ENCODE measurements at regions not wholly inside any gene's neighbourhood (a gene's known extent, or its start where the extent isn't known, plus 50 kb on each side); places are given as distances from the start of the nearest gene placed in this dataset.
"Not testable (repeated sequence)": the region's sequence is repeated elsewhere in the genome, so short reads cannot be mapped to it uniquely, and the experiment has no call there.

DNA sequence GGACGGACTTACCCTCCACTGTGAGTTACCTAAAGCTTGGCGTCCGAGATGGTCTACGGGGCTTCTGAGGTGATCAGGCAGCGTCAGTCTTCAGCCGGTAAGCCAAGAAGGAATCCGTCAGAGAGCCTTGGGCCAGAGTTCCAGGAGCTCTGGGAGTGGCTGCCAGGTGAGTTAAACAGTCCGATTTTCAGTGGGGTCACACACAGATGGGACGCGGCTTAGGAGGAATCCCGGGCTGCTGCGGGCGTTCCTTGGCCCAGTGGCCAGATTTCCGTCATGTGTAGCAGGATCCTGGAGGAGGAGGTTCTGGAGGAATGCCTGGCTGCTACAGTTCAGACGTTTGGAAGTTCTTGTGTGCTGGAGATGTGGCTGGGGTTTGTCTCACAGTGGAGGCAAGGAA lies 700.7 kb upstream of the NEGR1 start:
- DNase-seq (ENCODE audit: low read depth in 4 of 4, low spot score in 3 of 4): not testable (repeated sequence)

DNA sequence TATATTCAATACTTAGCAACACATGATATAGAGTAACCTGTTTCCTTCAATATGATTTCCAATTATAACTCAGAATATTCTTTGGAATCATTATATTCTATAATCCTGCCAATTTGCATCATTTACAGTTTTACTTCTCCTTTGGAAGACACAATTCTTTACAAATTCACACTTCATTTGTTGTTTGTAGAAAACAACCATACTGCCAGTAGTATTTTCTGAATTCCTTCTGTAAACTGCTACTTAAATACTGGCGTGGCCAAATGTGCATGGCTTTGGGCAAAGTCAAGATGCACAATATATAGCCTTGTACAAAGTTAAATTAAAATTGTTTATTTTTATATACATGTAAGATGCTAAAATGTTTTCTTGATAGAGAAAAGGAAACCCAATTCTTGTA lies 687.1 kb upstream of the NEGR1 start:
- DNase-seq (ENCODE audit: low read depth in 4 of 4, low spot score in 3 of 4): no peak

DNA sequence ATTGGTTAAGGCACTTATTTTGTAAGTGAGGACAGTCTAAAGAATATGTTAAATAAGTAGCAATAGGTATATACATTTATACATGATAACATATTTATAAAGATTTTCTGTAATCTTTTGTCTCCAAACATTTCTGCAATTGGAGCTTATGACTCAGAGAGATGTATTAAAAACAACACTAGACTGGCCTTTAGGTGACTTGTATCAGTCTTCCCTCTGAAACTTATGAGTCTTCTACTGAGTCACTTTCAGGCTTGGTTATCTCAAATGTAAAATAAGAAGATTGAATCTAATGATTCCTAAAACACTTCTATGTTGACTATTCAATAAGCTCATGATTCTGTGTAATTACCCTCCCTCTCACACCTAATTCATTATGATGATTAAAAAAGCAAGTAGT lies 672.6 kb upstream of the NEGR1 start:
- no peak for DNase-seq (ENCODE audit: low read depth in 4 of 4, low spot score in 3 of 4)

DNA sequence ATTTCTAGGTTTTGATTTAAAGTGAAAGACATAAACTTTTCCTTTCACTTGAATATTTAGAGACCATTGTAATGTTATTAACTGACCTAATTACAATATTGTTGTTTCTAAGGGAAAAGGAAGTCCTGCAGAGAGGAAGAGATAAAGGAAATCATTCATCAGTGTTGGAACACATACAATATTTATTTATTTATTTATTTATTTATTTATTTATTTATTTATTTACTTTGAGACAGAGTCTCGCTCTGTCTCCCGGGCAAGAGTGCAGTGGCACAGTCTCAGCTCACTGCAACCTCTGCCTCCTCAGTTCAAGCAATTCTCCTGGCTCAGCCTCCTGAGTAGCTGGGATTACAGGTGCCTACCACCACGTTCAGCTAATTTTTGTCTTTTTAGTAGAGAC lies 668.6 kb upstream of the NEGR1 start:
- DNase-seq (ENCODE audit: low read depth in 4 of 4, low spot score in 3 of 4): not testable (repeated sequence)

DNA sequence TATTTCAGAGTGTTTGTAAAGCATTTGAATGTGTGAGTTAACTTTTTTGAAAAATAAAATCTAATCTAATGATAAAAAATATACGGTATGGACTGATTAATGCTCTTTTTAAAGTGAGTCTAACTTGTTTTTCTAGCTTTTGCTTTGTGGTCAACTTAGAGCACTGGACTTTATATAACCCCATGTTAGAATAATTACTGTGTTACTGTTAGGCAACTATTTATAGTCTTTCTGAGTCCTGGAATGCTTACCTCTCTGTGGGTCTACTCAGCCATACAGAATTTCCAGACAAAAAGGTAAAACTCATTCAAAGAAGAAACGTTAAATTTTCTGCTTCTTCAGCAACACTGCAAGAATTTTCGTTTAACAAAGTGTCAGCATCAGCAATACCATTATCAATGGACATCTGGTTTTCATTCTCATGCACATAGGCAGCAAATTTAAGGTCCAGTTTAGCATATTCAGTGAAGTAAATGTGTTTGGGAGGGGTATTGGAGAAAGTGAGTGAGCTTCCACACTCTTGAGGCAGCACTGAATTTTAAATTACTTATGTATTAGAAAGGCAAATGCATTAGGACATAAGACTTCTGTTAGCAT lies 664.7 kb upstream of the NEGR1 start:
- no peak for DNase-seq (ENCODE audit: low read depth in 4 of 4, low spot score in 3 of 4)

DNA sequence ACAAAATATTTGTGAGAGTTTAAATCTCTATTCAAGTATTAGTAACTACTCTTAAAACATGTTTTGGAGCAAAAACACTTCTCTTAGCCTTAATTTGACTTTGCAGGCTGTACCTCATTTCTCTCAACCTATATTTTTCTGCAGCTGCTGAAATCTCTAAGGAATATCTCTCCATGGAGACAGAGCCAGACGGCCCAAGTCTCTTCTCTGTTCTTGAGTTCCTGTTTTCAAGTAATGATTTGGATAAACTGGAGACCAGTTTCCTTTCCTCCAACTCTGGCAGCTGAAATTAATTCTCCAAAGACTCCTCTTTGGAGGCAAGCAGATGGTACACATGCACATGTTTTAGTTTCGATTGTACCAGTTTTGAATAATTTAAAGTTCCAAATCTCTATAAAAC lies 659.7 kb upstream of the NEGR1 start:
- DNase-seq (ENCODE audit: low read depth in 4 of 4, low spot score in 3 of 4): no peak

DNA sequence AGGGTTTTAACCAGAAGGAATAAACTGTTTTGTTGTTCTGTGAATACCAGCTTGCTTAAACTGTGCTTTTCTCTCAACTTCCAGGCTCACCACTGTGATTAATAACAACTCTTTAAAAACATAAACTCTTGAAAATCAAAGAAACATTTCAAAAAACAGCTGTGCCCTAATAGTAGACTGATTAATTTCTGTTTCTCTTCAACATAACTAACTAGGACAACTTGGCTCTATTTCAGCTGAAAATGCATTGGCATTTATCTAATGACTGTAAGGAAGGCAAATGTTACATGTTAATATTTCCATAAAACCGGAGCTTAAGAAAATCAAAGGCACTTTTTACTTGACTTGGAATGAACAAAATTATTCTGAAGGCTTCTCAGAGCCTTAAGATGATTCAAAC lies 656.1 kb upstream of the NEGR1 start:
- DNase-seq (ENCODE audit: low read depth in 4 of 4, low spot score in 3 of 4): no peak

DNA sequence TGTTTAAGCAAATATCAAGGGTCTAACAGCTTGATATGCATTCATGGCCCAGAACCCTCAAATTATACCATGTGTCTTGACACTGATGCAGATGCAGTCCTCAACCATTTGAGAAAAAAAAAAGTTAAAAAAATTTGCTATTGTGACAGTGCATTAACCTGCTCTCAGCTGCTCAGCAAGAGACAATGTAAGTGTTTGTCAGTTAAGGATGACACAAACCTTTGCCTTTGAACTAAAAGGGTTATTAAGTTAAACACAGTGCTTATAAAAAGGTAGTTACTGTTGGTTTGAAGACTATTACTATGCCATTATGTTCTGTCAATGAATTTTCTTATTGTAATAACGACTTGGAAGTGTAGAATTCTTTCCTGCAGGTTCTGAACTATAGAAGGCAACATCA lies 655.6 kb upstream of the NEGR1 start:
- DNase-seq (ENCODE audit: low read depth in 4 of 4, low spot score in 3 of 4): no peak

DNA sequence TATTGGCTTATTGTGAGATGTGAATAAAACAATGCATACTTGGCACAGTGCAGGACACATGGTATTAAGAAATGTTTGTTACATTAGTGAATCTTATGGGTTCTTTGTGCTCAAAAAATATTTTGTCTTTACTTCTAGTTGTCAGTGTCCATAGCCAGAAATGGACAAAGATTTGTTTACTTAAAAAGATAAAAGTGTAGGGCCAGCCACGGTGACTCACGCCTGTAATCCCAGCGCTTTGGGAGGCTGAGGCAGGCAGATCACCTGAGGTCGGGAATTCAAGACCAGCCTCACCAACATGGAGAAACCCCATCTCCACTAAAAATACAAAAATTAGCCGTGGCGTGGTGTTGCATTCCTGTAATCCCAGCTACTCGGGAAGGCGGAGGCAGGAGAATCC lies 654.6 kb upstream of the NEGR1 start:
- DNase-seq (ENCODE audit: low read depth in 4 of 4, low spot score in 3 of 4): no peak

DNA sequence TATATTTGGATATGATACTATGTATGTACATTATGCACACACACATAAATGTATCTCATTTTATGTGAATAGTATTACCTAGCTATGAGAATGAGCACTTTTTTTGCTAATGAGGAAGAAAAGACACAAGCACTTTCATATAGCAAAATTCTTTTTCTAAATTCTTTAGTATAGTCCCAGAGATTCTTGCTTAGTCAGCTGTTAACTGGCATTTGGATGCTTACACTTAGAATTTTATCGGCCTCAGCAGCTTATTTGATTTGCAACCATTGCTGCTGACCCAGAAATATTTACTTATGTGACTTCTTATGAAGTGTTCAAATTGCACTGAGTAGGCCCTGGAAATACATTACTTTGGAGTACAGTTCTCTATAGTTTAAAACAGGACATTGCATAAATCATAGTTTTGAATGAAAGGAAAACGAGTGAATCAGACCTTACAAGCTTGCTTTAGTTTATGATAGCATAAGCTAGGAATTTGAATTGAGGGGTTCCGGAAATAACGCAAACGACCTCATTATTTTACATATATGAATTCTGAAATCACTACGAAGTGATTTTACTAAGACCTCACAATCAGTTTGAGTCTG lies 653.9 kb upstream of the NEGR1 start:
- no peak for DNase-seq (ENCODE audit: low read depth in 4 of 4, low spot score in 3 of 4)

DNA sequence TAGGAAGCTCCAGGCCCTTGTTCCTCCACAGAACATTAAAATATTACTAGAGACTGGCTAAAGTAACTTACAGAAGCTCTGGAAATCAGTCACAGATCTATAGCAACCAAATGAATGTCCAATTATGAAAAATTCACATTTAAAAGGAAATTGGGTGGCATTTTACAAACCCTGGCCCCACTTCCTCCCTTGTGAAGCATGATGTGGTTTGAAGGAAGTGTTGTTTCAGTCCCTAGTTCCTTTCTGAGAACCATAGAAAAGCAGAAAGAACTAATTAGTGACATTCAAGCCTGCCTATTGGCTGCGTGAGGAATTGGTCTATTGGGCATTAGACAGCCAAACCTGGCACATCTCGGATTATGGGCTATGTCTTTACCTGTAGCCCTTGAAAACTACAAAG lies 649.7 kb upstream of the NEGR1 start:
- no peak for DNase-seq (ENCODE audit: low read depth in 4 of 4, low spot score in 3 of 4)

DNA sequence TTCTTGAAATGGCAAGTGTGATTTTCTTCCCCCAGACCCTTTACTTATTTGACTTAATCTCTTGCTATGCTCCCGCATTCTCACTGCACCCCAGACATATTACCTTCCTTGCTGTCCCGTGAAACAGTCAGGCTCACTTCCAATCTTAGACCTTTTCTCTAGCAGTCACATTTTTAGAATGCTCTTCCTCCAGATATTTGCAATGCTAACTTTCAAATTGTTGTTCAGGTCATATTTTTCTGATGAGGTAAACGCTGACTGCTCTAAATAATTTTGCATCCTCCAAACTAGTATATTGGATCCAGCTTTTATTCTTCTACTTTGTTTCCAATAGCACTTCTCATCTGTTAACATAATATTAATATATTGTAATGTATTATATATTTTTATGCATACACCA lies 648.2 kb upstream of the NEGR1 start:
- no peak for DNase-seq (ENCODE audit: low read depth in 4 of 4, low spot score in 3 of 4)

DNA sequence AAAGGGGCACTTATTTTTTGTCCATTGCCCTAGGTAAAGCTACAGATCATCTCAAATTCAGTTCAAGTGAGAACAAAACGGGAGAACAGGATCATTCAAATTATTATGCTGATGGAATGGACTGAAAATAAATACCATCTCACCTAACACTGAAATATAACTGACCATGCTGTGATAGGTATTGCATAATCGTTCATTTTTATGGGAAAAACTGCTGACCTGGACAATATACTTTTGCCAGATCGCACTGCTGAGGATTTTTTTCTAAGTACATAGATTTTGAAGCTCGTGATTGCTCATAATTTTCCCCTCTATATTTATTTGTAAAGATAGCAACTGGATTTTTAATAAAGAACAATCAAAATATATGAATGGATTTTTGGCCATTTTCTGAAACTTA lies 636.6 kb upstream of the NEGR1 start:
- DNase-seq (ENCODE audit: low read depth in 4 of 4, low spot score in 3 of 4): no peak

DNA sequence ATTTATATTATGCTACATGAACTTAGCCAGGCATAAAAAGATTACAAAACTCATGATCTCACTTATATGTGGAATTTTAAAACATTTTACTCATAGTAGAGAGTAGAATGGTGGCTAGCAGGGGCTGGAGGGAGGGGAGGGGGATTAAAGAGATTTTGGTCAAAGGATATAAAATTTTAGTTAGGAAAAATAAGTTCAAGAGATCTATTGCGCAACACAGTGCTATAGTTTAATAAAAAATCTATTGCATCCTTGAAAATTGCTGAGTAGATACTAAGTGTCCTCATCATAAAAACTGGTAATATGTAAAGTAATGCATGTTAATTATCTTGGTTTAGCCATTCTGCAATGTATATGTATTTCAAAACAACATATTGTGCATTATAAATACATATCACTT lies 635.6 kb upstream of the NEGR1 start:
- no peak for DNase-seq (ENCODE audit: low read depth in 4 of 4, low spot score in 3 of 4)

DNA sequence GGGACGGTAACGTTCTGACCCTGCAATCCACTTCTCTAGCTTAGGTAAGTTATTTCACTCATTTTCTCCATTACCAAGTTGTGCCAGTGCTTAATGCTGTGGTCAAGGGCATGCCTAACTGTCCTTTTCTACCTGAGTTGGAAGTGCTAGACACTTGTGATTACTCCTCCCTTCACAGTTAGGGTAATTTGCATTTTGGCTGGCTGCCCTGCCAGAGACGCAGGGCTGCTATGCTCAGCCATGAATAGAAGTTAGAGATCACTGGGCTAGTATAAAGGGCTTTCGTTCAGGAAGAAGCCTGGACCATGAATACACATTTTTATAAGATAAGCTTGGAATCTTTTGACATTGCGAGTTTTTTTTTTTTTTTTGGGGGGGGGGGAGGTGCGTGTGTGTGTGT lies 633.2 kb upstream of the NEGR1 start:
- no peak for DNase-seq (ENCODE audit: low read depth in 4 of 4, low spot score in 3 of 4)

DNA sequence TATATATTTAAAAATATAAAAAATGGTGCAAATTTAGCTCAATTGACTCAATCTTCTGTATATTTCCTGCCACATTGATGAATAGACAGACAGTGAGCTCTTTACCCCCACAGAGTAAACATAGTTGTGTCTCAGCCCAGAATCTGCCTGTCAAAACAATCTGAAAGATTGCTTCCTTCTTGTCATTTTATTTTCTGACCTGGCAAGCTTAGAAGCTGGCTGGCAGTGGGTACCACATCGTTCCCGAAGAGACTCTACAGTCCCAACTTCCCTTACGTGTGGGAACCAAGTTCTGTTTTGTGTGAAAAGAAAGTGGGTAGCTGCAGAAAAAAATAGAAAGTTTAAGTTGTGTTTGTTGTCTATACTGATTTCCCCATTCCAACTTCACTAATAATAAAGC lies 629.3 kb upstream of the NEGR1 start:
- DNase-seq (ENCODE audit: low read depth in 4 of 4, low spot score in 3 of 4): no peak

DNA sequence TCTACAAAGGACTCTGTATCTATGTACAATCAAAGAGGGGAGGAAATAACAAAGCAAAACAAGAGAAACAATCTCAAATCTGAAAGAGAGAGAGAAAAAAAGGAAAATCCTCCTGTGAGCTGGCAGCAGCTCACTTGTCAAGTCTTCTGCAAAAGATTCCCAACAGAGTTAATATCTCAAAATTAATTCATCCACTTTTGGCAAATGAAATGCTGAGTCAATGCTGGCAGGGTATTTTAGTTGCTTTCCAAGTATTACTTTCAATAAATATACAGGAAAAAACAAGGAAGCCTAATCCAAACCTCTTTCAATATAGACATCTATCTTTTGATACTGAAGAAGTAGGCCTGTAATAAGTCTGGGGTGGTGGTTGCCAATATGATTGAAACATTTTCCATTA lies 613.9 kb upstream of the NEGR1 start:
- DNase-seq (ENCODE audit: low read depth in 4 of 4, low spot score in 3 of 4): no peak

DNA sequence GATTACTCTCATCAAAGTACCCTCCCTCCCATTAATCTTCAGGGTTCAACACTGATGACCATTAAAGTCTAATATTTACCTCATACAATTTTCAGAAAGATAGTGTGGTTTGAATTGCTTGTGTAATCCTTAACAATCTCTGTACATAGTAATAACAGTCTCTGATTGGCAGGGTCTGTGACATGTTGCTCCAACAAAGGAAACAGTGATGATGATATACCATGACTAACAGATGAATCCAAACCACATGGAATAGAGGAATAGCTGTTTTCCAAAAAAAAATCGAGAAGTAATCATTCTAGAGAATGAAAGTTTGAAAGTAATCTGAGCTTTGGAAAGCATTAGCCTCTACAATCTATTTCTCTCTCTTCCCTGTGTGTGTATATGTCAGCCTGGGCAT lies 610.1 kb upstream of the NEGR1 start:
- no peak for DNase-seq (ENCODE audit: low read depth in 4 of 4, low spot score in 3 of 4)

DNA sequence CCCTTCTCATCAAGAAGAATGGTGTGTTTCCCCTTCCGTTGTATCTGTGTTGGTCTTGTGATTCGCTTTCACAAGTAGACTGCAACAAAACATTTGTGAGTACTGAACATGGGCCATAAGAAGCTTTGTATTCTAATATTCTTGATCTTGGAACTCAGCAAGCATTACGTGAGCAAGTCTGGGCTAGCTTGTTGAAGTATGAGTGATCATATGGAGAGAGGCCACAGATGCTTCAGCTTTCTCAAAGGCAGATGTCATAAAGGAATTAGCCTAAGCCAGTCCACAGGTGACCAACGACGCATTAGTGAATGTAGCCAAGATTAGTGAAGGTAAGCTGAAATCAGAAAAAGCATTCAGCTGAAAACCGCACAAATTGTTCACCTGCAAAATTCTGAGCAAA lies 609.6 kb upstream of the NEGR1 start:
- no peak for DNase-seq (ENCODE audit: low read depth in 4 of 4, low spot score in 3 of 4)

DNA sequence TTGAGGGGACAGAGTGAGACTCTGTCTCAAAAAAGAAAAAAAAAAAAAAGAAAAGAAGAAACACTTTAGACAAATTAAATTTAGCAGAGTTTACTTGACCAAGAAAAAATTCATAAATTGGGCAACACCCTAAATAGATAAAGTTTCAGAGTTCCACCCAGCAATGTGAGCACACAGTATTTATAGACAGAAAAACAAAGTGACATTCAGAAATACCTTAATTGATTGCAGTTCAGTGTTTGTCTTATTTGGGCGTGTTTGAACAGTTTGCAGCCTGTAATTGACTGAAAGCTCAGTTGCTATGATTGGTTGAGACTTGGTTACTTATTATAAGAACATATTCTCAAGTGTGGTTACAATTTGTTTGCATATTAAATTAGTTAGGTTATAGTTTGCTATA lies 603.5 kb upstream of the NEGR1 start:
- DNase-seq (ENCODE audit: low read depth in 4 of 4, low spot score in 3 of 4): no peak

DNA sequence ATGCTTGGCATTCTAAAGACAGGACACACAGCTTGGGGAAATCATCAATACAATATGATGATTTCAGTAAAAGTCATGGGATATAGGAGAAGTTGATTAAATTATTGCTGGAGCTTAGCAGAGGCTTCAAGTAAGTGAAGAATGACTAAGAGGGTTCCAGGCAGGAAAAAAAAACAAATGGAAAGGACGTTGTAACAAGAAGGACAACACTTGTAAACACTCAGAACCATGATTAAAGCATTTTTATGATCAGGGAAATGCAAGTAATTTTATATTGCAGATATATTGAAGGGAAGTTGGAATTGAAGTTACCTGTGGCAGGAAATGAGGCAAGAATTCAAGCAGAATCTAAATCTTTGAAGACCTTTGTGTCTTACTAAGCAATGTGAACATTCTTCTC lies 602.7 kb upstream of the NEGR1 start:
- DNase-seq (ENCODE audit: low read depth in 4 of 4, low spot score in 3 of 4): no peak

DNA sequence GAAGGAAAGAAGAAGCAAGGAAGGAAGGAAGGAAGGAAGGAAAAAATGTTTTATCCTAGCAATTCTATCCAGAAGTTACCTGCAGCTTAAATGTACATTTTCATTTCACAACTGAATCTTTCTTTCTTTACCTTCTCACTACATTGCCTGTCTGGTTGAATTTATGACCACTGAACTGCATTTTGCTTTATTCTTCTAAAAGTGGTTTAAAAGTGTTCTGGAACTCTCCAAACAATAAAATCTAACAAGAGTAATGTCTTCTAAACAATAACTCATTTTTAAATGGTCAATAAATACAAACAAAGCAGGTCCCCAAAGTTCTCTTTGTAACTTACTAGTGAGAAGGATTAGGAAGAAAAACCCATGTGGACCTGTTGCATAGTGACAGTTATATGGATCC lies 587.5 kb upstream of the NEGR1 start:
- DNase-seq (ENCODE audit: low read depth in 4 of 4, low spot score in 3 of 4): peak in 1 of 4 donors; percentile 6

DNA sequence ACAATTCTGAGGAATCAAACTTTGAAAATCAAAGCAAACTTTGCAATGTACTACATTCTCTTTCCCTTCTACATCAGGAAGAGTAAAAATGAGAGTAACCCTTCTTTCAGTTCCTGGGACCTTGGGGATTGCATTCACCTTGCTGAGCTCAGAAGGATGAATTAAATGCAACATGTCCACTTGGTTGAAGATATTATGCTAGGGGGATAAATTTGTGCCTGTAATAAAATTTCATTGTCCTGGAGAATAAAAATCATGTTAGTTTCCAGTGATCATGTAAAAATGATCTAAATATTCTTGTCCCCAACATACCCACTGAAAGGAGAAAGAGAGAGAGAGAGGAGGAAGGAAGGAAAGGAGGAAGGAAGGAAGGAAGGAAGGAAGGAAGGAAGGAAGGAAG lies 587.1 kb upstream of the NEGR1 start:
- DNase-seq (ENCODE audit: low read depth in 4 of 4, low spot score in 3 of 4): no peak
